ENCODE measurements at regions not wholly inside any gene's neighbourhood (a gene's known extent, or its start where the extent isn't known, plus 50 kb on each side); places are given as distances from the start of the nearest gene placed in this dataset.
"Not testable (repeated sequence)": the region's sequence is repeated elsewhere in the genome, so short reads cannot be mapped to it uniquely, and the experiment has no call there.

DNA sequence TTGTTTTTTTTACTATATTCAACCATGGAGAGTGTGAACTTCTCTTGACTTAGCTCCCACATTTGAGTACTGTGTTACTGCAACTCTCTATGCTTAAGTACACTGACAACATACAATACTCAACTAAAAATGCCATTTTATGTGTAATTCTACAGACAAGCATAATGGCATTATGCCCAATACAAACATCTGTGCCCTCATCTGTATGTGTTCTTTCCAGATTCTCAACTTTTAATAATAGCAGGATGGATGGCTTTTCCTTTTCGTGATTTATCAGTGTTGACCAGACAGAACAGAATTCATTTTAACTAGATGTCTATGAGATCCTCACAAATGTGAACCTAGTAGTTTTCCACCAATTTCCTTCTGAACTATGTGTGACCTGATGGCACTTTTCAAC lies 84.2 kb upstream of the MARCKS start:
- no peaks in the 10 kb centered on the region for H3K27me3 Mint-ChIP-seq
- no peaks in the 10 kb centered on the region for H3K9me3 Mint-ChIP-seq (ENCODE audit: low read depth)
- no peak for DNase-seq
- intact Hi-C loops (cut with DNase I, micrococcal nuclease), result no loop called here
- POLR2A ChIA-PET, result no interaction called here
- CTCF ChIA-PET, result no interaction called here
- no peak overlapping the region for H3K4me3 Mint-ChIP-seq
- no peak for ATAC-seq
- H3K4me1 Mint-ChIP-seq, result no peaks in the 10 kb centered on the region
- no peaks in the 10 kb centered on the region for H3K36me3 Mint-ChIP-seq (ENCODE audit: low read depth)
- no peak overlapping the region for H3K27ac Mint-ChIP-seq

- H3K4me3 Mint-ChIP-seq, result no peak overlapping the region
- H3K36me3 Mint-ChIP-seq (ENCODE audit: low read depth), result no peaks in the 10 kb centered on the region
- ChIA-PET POLR2A (no interaction called here), CTCF (no interaction called here)
- intact Hi-C loops (cut with DNase I, micrococcal nuclease), result no loop called here
- H3K9me3 Mint-ChIP-seq (ENCODE audit: low read depth), result no peaks in the 10 kb centered on the region
- H3K27ac Mint-ChIP-seq, result no peak overlapping the region
- no peaks in the 10 kb centered on the region for H3K4me1 Mint-ChIP-seq
- ATAC-seq, result no peak
- no peak for DNase-seq
- no peaks in the 10 kb centered on the region for H3K27me3 Mint-ChIP-seq
Observed at GRCh38 chr6:113774127-113774825, 82.9 kb upstream of the MARCKS start.

- H3K4me1 Mint-ChIP-seq, result no peaks in the 10 kb centered on the region
- no peaks in the 10 kb centered on the region for H3K36me3 Mint-ChIP-seq (ENCODE audit: low read depth)
- CTCF ChIA-PET, result interaction anchor here (0.9 kb wide), 1 partner anchor 10 kb away, joined by 4 read pairs; no protein-coding TSS in a partner anchor
- DNase-seq (no peak), ATAC-seq (no peak)
- no peaks in the 10 kb centered on the region for H3K27me3 Mint-ChIP-seq
- H3K27ac Mint-ChIP-seq, result no peak overlapping the region
- intact Hi-C loops (cut with DNase I, micrococcal nuclease), result no loop called here
- POLR2A ChIA-PET, result no interaction called here
- H3K9me3 Mint-ChIP-seq (ENCODE audit: low read depth), result no peaks in the 10 kb centered on the region
- H3K4me3 Mint-ChIP-seq, result no peak overlapping the region
Observed at GRCh38 chr6:113776998-113777397, 80.1 kb upstream of the MARCKS start.

GRCh38 chr6:113777601-113778000 lies 79.5 kb upstream of the MARCKS start:
- no peaks in the 10 kb centered on the region for H3K4me1 Mint-ChIP-seq
- ChIA-PET POLR2A (no interaction called here), CTCF (interaction anchor here (0.9 kb wide), 1 partner anchor 9 kb away, joined by 4 read pairs; no protein-coding TSS in a partner anchor)
- H3K27me3 Mint-ChIP-seq, result no peaks in the 10 kb centered on the region
- no peak overlapping the region for H3K27ac Mint-ChIP-seq
- no peak overlapping the region for H3K4me3 Mint-ChIP-seq
- H3K36me3 Mint-ChIP-seq (ENCODE audit: low read depth), result no peaks in the 10 kb centered on the region
- no peak for DNase-seq
- ATAC-seq, result no peak
- H3K9me3 Mint-ChIP-seq (ENCODE audit: low read depth), result no peaks in the 10 kb centered on the region
- intact Hi-C loops (cut with DNase I, micrococcal nuclease), result no loop called here

GRCh38 chr6:113779656-113780055 lies 77.5 kb upstream of the MARCKS start:
- no peaks in the 10 kb centered on the region for H3K27me3 Mint-ChIP-seq
- no peaks in the 10 kb centered on the region for H3K9me3 Mint-ChIP-seq (ENCODE audit: low read depth)
- intact Hi-C loops (cut with DNase I, micrococcal nuclease), result no loop called here
- no peaks in the 10 kb centered on the region for H3K36me3 Mint-ChIP-seq (ENCODE audit: low read depth)
- H3K4me1 Mint-ChIP-seq, result no peaks in the 10 kb centered on the region
- H3K4me3 Mint-ChIP-seq, result no peak overlapping the region
- no peak overlapping the region for H3K27ac Mint-ChIP-seq
- CTCF ChIA-PET, result no interaction called here
- DNase-seq (no peak), ATAC-seq (no peak)
- POLR2A ChIA-PET, result interaction anchor here (0.7 kb wide), 1 partner anchor 1208 kb away, joined by 3 read pairs; no protein-coding TSS in a partner anchor

DNA sequence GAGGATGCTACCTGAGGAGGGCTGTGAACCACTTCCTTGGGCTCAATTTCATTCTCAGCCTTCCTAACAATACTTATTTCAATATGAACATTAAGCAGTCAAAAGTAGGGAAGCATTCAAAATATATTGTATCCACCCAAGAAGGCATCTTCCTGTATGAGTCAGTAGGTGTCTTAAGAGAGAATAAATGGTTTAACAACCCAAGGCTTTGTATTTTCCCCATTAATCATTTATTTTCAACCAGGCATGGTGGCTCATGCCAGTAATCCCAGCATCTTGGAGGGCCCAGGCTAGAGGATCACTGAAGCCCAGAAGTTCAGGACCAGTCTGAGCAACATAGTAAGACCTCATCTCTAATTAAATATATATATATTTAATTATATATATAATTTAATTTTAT lies 74.5 kb upstream of the MARCKS start:
- no peaks in the 10 kb centered on the region for H3K36me3 Mint-ChIP-seq (ENCODE audit: low read depth)
- peaks cover 2% of the 10 kb centered on the region for H3K27me3 Mint-ChIP-seq
- ATAC-seq (no peak), DNase-seq (no peak)
- CTCF ChIA-PET, result no interaction called here
- H3K9me3 Mint-ChIP-seq (ENCODE audit: low read depth), result no peaks in the 10 kb centered on the region
- POLR2A ChIA-PET, result no interaction called here
- intact Hi-C loops (cut with DNase I, micrococcal nuclease), result no loop called here
- H3K4me1 Mint-ChIP-seq, result no peaks in the 10 kb centered on the region
- H3K4me3 Mint-ChIP-seq, result no peak overlapping the region
- no peak overlapping the region for H3K27ac Mint-ChIP-seq

DNA sequence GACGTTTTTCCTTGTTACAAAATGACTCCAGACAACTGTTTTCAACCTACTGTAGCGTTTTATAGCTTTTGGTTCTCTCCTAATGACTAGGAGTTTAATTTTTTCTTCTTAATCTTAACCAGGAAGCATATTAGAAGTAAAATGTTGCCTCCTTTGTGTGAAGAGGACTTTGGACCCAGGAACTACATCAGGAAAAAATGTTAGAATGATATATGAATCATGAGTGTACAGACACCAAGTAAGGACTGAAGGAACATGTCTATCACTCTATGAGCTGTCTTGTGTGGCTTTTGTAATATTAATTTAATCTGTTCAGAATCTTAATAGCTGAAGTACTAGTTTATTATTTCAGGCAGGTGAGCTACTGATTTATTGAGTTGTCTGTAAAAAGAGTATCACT lies 71.0 kb upstream of the MARCKS start:
- H3K4me1 Mint-ChIP-seq, result no peaks in the 10 kb centered on the region
- H3K27ac Mint-ChIP-seq, result no peak overlapping the region
- ChIA-PET POLR2A (no interaction called here), CTCF (interaction anchor here (0.6 to 1.1 kb wide), 2 partner anchors 9 to 139 kb away, joined by 3 to 4 read pairs; no protein-coding TSS in a partner anchor)
- intact Hi-C loops (cut with DNase I, micrococcal nuclease), result no loop called here
- no peak overlapping the region for H3K4me3 Mint-ChIP-seq
- H3K27me3 Mint-ChIP-seq, result peaks cover 5% of the 10 kb centered on the region
- DNase-seq (no peak), ATAC-seq (no peak)
- H3K36me3 Mint-ChIP-seq (ENCODE audit: low read depth), result no peaks in the 10 kb centered on the region
- no peaks in the 10 kb centered on the region for H3K9me3 Mint-ChIP-seq (ENCODE audit: low read depth)

DNA sequence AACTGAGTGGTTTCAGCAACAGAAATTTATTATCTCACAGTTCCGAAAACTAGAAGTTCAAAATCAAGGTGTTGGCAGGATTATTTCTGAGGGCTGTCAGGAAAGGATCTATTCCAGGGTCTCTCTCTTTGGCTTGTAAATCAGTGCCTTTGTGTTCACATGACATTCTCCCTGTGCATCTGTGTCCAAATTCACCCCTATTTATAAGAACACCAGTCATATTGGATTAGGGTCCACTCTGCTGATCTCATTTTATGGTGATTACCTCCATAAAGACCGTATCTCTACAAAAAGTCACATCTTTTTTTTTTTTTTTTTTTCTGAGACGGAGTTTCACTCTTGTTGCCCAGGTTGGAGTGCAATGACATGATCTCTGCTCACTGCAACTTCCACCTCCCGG lies 68.6 kb upstream of the MARCKS start:
- H3K4me3 Mint-ChIP-seq, result no peak overlapping the region
- ChIA-PET CTCF (interaction anchor here (0.9 kb wide), 1 partner anchor 16 kb away, joined by 3 read pairs; no protein-coding TSS in a partner anchor), POLR2A (no interaction called here)
- ATAC-seq (no peak), DNase-seq (no peak)
- H3K9me3 Mint-ChIP-seq (ENCODE audit: low read depth), result no peaks in the 10 kb centered on the region
- no peaks in the 10 kb centered on the region for H3K4me1 Mint-ChIP-seq
- no peaks in the 10 kb centered on the region for H3K36me3 Mint-ChIP-seq (ENCODE audit: low read depth)
- peaks cover 5% of the 10 kb centered on the region for H3K27me3 Mint-ChIP-seq
- intact Hi-C loops (cut with DNase I, micrococcal nuclease), result no loop called here
- no peak overlapping the region for H3K27ac Mint-ChIP-seq

DNA sequence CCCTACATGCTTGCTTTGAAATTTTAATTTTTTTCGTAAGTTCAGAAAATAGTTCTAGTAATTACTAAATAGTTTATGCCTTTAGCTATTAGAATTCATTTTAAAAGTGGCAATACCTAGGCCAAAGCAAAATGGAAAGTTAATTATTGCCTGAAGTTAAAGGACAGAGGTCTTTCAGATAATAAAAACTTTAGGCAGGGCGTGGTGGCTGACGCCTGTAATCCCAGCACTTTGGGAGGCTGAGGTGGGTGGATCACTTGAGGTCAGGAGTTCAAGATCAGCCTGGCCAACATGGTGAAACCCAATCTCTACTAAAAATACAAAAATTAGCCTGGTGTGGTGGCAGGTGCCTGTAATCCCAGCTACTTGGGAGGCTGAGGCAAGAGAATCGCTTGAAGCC lies 65.9 kb upstream of the MARCKS start:
- intact Hi-C loops (cut with DNase I, micrococcal nuclease); CTCF ChIA-PET; ATAC-seq; H3K4me1 Mint-ChIP-seq; H3K27ac Mint-ChIP-seq; H3K9me3 Mint-ChIP-seq (ENCODE audit: low read depth); POLR2A ChIA-PET; DNase-seq; H3K4me3 Mint-ChIP-seq; H3K36me3 Mint-ChIP-seq (ENCODE audit: low read depth): not testable (repeated sequence)
- peaks cover 12% of the 10 kb centered on the region for H3K27me3 Mint-ChIP-seq

DNA sequence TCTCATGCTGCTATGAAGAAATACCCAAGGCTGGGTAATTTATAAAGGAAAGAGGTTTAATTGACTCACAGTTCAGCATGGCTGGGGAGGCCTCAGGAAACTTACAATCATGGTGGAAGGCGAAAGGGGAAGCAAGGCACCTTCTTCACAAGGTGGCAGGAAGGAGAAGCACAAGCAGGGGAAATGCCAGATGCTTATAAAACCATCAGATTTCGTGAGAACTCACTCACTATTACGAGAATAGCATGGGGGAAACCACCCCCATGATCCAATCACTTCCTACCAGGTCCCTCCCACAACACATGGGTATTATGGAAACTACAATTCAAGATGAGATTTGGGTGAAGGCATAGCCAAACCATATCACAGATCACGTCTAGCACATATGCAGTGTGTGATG lies 61.8 kb upstream of the MARCKS start:
- DNase-seq; H3K4me1 Mint-ChIP-seq; POLR2A ChIA-PET; CTCF ChIA-PET; intact Hi-C loops (cut with DNase I, micrococcal nuclease); H3K9me3 Mint-ChIP-seq (ENCODE audit: low read depth); H3K27ac Mint-ChIP-seq; ATAC-seq; H3K36me3 Mint-ChIP-seq (ENCODE audit: low read depth); H3K4me3 Mint-ChIP-seq: not testable (repeated sequence)
- peaks cover 14% of the 10 kb centered on the region for H3K27me3 Mint-ChIP-seq

DNA sequence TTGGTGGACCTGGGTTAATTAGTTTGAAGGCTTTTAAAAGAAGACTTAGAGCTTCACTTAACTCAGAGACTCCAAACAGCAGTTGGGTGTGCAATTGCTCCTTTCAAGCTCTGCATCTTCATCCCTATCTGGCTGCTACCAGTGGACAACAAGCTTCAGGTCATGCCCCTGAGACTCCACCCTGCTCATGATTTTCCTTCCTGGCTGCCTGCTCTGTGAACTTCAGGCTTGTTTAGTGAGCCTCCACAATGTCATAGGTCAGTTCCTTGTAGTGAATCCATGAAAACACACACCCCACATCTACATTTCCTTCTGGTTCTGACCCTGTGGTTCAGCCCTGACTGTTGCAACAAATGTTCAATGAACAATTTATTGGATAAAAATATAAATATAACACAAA lies 61.1 kb upstream of the MARCKS start:
- intact Hi-C loops (cut with DNase I, micrococcal nuclease), result no loop called here
- no peak overlapping the region for H3K4me3 Mint-ChIP-seq
- POLR2A ChIA-PET, result no interaction called here
- H3K9me3 Mint-ChIP-seq (ENCODE audit: low read depth), result no peaks in the 10 kb centered on the region
- H3K4me1 Mint-ChIP-seq, result no peaks in the 10 kb centered on the region
- DNase-seq, result no peak
- H3K27ac Mint-ChIP-seq, result no peak overlapping the region
- ATAC-seq, result no peak
- CTCF ChIA-PET, result no interaction called here
- no peaks in the 10 kb centered on the region for H3K36me3 Mint-ChIP-seq (ENCODE audit: low read depth)
- peaks cover 11% of the 10 kb centered on the region for H3K27me3 Mint-ChIP-seq

DNA sequence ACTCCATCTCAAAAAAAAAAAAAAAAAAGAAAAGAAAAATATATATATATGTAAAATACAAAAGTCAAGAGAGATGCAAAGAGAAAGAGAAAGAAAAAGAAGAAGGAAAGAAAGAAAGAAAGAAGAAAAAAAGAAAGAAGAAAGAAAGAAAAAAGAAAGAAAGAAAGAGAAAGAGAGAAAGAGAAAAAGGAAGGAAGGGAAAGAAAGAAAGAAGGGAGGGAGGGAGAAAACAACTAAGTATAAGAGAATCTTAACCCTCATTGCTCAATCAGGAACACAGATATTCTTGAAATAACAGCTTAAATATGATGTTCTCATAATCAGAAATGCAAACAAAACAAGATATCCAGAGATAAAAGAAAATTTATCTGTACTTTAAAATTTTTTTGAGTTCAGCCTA lies 54.4 kb upstream of the MARCKS start:
- no peaks in the 10 kb centered on the region for H3K9me3 Mint-ChIP-seq (ENCODE audit: low read depth)
- intact Hi-C loops (cut with DNase I, micrococcal nuclease), result no loop called here
- POLR2A ChIA-PET, result no interaction called here
- ATAC-seq (no peak), DNase-seq (no peak)
- CTCF ChIA-PET, result interaction anchor here (0.8 kb wide), 1 partner anchor 382 kb away, joined by 3 read pairs; no protein-coding TSS in a partner anchor
- no peak overlapping the region for H3K27ac Mint-ChIP-seq
- peaks cover 2% of the 10 kb centered on the region for H3K4me1 Mint-ChIP-seq
- no peaks in the 10 kb centered on the region for H3K27me3 Mint-ChIP-seq
- no peak overlapping the region for H3K4me3 Mint-ChIP-seq
- H3K36me3 Mint-ChIP-seq (ENCODE audit: low read depth), result no peaks in the 10 kb centered on the region

All from activated CD4-positive, alpha-beta T cell treated with anti-CD3 and anti-CD28 coated beads for 36 hours (primary cell).